ENCODE measurements at regions not wholly inside any gene's neighbourhood (a gene's known extent, or its start where the extent isn't known, plus 50 kb on each side); places are given as distances from the start of the nearest gene placed in this dataset.
"Not testable (repeated sequence)": the region's sequence is repeated elsewhere in the genome, so short reads cannot be mapped to it uniquely, and the experiment has no call there.

GRCh38 chr14:97782871-97783414 lies 985.8 kb downstream of the VRK1 start:
- no peak overlapping the region for H3K27ac Mint-ChIP-seq
- ATAC-seq (ENCODE audit: low read depth) (no peak), DNase-seq (ENCODE audit: low spot score in 2 of 2) (no peak)
- H3K36me3 Mint-ChIP-seq, result no peaks in the 10 kb centered on the region
- no peaks in the 10 kb centered on the region for H3K27me3 Mint-ChIP-seq
- H3K4me1 Mint-ChIP-seq, result no peaks in the 10 kb centered on the region
- H3K4me3 Mint-ChIP-seq, result no peak overlapping the region
- peaks cover 7% of the 10 kb centered on the region for H3K9me3 Mint-ChIP-seq

- Mint-ChIP-seq H3K9me3 (peaks cover 3% of the 10 kb centered on the region), H3K4me1 (no peaks in the 10 kb centered on the region), H3K27me3 (no peaks in the 10 kb centered on the region), H3K27ac (no peak overlapping the region), H3K4me3 (no peak overlapping the region), H3K36me3 (no peaks in the 10 kb centered on the region)
- ATAC-seq (ENCODE audit: low read depth) (no peak), DNase-seq (ENCODE audit: low spot score in 2 of 2) (no peak)
Measured at GRCh38 chr14:97785495-97785894, 988.3 kb downstream of the VRK1 start.

- no peak for DNase-seq (ENCODE audit: low spot score in 2 of 2)
- no peak for ATAC-seq (ENCODE audit: low read depth)
- Mint-ChIP-seq H3K27ac (no peak overlapping the region), H3K9me3 (peaks cover 4% of the 10 kb centered on the region), H3K36me3 (no peaks in the 10 kb centered on the region), H3K4me3 (no peak overlapping the region), H3K4me1 (no peaks in the 10 kb centered on the region), H3K27me3 (no peaks in the 10 kb centered on the region)
Measured at GRCh38 chr14:97788364-97788763, 991.2 kb downstream of the VRK1 start.

GRCh38 chr14:97788846-97789526 lies 991.8 kb downstream of the VRK1 start:
- Mint-ChIP-seq H3K9me3 (peaks cover 4% of the 10 kb centered on the region), H3K27ac (no peak overlapping the region), H3K4me1 (no peaks in the 10 kb centered on the region), H3K27me3 (no peaks in the 10 kb centered on the region), H3K4me3 (no peak overlapping the region), H3K36me3 (no peaks in the 10 kb centered on the region)
- ATAC-seq (ENCODE audit: low read depth) (no peak), DNase-seq (ENCODE audit: low spot score in 2 of 2) (no peak)

GRCh38 chr14:97791072-97791471 lies 993.9 kb downstream of the VRK1 start:
- peaks cover 4% of the 10 kb centered on the region for H3K9me3 Mint-ChIP-seq
- no peaks in the 10 kb centered on the region for H3K4me1 Mint-ChIP-seq
- no peaks in the 10 kb centered on the region for H3K27me3 Mint-ChIP-seq
- DNase-seq (ENCODE audit: low spot score in 2 of 2) (no peak), ATAC-seq (ENCODE audit: low read depth) (no peak)
- H3K4me3 Mint-ChIP-seq, result no peak overlapping the region
- no peak overlapping the region for H3K27ac Mint-ChIP-seq
- H3K36me3 Mint-ChIP-seq, result no peaks in the 10 kb centered on the region

- Mint-ChIP-seq H3K9me3 (peaks cover 4% of the 10 kb centered on the region), H3K4me1 (no peaks in the 10 kb centered on the region), H3K27me3 (no peaks in the 10 kb centered on the region), H3K36me3 (no peaks in the 10 kb centered on the region), H3K4me3 (no peak overlapping the region), H3K27ac (no peak overlapping the region)
- DNase-seq (ENCODE audit: low spot score in 2 of 2) (no peak), ATAC-seq (ENCODE audit: low read depth) (no peak)
Measured at GRCh38 chr14:97791906-97792305, 994.7 kb downstream of the VRK1 start.

- no peak for DNase-seq (ENCODE audit: low spot score in 2 of 2)
- H3K27ac Mint-ChIP-seq, result no peak overlapping the region
- no peaks in the 10 kb centered on the region for H3K27me3 Mint-ChIP-seq
- no peak overlapping the region for H3K4me3 Mint-ChIP-seq
- H3K4me1 Mint-ChIP-seq, result no peaks in the 10 kb centered on the region
- peaks cover 1% of the 10 kb centered on the region for H3K9me3 Mint-ChIP-seq
- no peak for ATAC-seq (ENCODE audit: low read depth)
- no peaks in the 10 kb centered on the region for H3K36me3 Mint-ChIP-seq
Measured at GRCh38 chr14:97796511-97796910, 999.3 kb downstream of the VRK1 start.

- Mint-ChIP-seq H3K36me3 (no peaks in the 10 kb centered on the region), H3K9me3 (peaks cover 4% of the 10 kb centered on the region), H3K27ac (no peak overlapping the region), H3K27me3 (no peaks in the 10 kb centered on the region), H3K4me1 (no peaks in the 10 kb centered on the region), H3K4me3 (no peak overlapping the region)
- DNase-seq (ENCODE audit: low spot score in 2 of 2) (no peak), ATAC-seq (ENCODE audit: low read depth) (no peak)
Measured at GRCh38 chr14:97798176-97798575, 1001.0 kb downstream of the VRK1 start.

- Mint-ChIP-seq H3K9me3 (peaks cover 6% of the 10 kb centered on the region), H3K4me1 (no peaks in the 10 kb centered on the region), H3K36me3 (no peaks in the 10 kb centered on the region), H3K27me3 (no peaks in the 10 kb centered on the region), H3K27ac (no peak overlapping the region), H3K4me3 (no peak overlapping the region)
- DNase-seq (ENCODE audit: low spot score in 2 of 2) (no peak), ATAC-seq (ENCODE audit: low read depth) (no peak)
Measured at GRCh38 chr14:97802430-97803373, 1005.5 kb downstream of the VRK1 start.

GRCh38 chr14:97804056-97804455 lies 1006.9 kb downstream of the VRK1 start:
- peaks cover 6% of the 10 kb centered on the region for H3K9me3 Mint-ChIP-seq

GRCh38 chr14:97806891-97807290 lies 1009.7 kb downstream of the VRK1 start:
- ATAC-seq (ENCODE audit: low read depth), result no peak
- Mint-ChIP-seq H3K9me3 (peaks cover 10% of the 10 kb centered on the region), H3K27me3 (no peaks in the 10 kb centered on the region), H3K4me3 (no peak overlapping the region), H3K36me3 (no peaks in the 10 kb centered on the region), H3K27ac (no peak overlapping the region), H3K4me1 (no peaks in the 10 kb centered on the region)
- DNase-seq (ENCODE audit: low spot score in 2 of 2), result no peak

More at GRCh38 chr14:97804056-97804455, 1006.9 kb downstream of the VRK1 start:
- H3K4me3 Mint-ChIP-seq, result no peak overlapping the region
- H3K27me3 Mint-ChIP-seq, result no peaks in the 10 kb centered on the region
- no peaks in the 10 kb centered on the region for H3K4me1 Mint-ChIP-seq
- DNase-seq (ENCODE audit: low spot score in 2 of 2) (no peak), ATAC-seq (ENCODE audit: low read depth) (no peak)
- H3K27ac Mint-ChIP-seq, result no peak overlapping the region
- no peaks in the 10 kb centered on the region for H3K36me3 Mint-ChIP-seq

- H3K9me3 Mint-ChIP-seq; H3K4me1 Mint-ChIP-seq; DNase-seq (ENCODE audit: low spot score in 2 of 2); H3K36me3 Mint-ChIP-seq; H3K27ac Mint-ChIP-seq; H3K4me3 Mint-ChIP-seq; ATAC-seq (ENCODE audit: low read depth); H3K27me3 Mint-ChIP-seq: not testable (repeated sequence)
Measured at GRCh38 chr14:97808541-97808940, 1011.4 kb downstream of the VRK1 start.

- Mint-ChIP-seq H3K4me3 (no peak overlapping the region), H3K9me3 (peaks cover 7% of the 10 kb centered on the region), H3K27ac (no peak overlapping the region), H3K36me3 (no peaks in the 10 kb centered on the region), H3K27me3 (no peaks in the 10 kb centered on the region), H3K4me1 (no peaks in the 10 kb centered on the region)
- DNase-seq (ENCODE audit: low spot score in 2 of 2) (no peak), ATAC-seq (ENCODE audit: low read depth) (no peak)
Measured at GRCh38 chr14:97813556-97813955, 1016.4 kb downstream of the VRK1 start.

GRCh38 chr14:97820781-97821180 lies 1023.6 kb downstream of the VRK1 start:
- H3K9me3 Mint-ChIP-seq, result peaks cover 12% of the 10 kb centered on the region
- no peak overlapping the region for H3K27ac Mint-ChIP-seq
- ATAC-seq (ENCODE audit: low read depth) (no peak), DNase-seq (ENCODE audit: low spot score in 2 of 2) (no peak)
- peaks cover 3% of the 10 kb centered on the region for H3K27me3 Mint-ChIP-seq
- no peak overlapping the region for H3K4me3 Mint-ChIP-seq
- no peaks in the 10 kb centered on the region for H3K36me3 Mint-ChIP-seq
- no peaks in the 10 kb centered on the region for H3K4me1 Mint-ChIP-seq
